GM18517 (cell line): ENCODE measurements at regions not wholly inside any gene's neighbourhood (a gene's known extent, or its start where the extent isn't known, plus 50 kb on each side); places are given as distances from the start of the nearest gene placed in this dataset.

Experiments
- ATAC-seq: cut with Tn5 transposase; IDR thresholded peaks from one replicate; pipeline ENCODE4 v1.9.1; 2021; ENCODE audit warnings: mild to moderate bottlenecking, moderate library complexity; ENCODE audit not compliant: unreplicated experiment

- no peak for ATAC-seq
These were observed 277.6 kb downstream of the BTG1 start for GRCh38 chr12:91868054-91868453.

GRCh38 chr12:91866566-91866965 is 279.1 kb downstream of the BTG1 start:
- no peak for ATAC-seq

GRCh38 chr12:91863702-91864101 is 281.9 kb downstream of the BTG1 start:
- no peak for ATAC-seq

- ATAC-seq = no peak
These were observed 284.1 kb downstream of the BTG1 start for GRCh38 chr12:91861554-91861953.

- ATAC-seq = no peak
These were observed 286.3 kb downstream of the BTG1 start for GRCh38 chr12:91859347-91859746.

- ATAC-seq = no peak
These were observed 287.7 kb downstream of the BTG1 start for GRCh38 chr12:91857813-91858542.

- no peak for ATAC-seq
These were observed 290.9 kb downstream of the BTG1 start for GRCh38 chr12:91854725-91855124.

- ATAC-seq = no peak
These were observed 292.1 kb downstream of the BTG1 start for GRCh38 chr12:91853350-91854127.

GRCh38 chr12:91852634-91853033 is 293.0 kb downstream of the BTG1 start:
- ATAC-seq = no peak

GRCh38 chr12:91851741-91852477 is 293.7 kb downstream of the BTG1 start:
- ATAC-seq = no peak

- ATAC-seq = no peak
These were observed 299.1 kb downstream of the BTG1 start for GRCh38 chr12:91846466-91847055.

GRCh38 chr12:91845365-91845764 is 300.3 kb downstream of the BTG1 start:
- ATAC-seq = no peak

- no peak for ATAC-seq
These were observed 303.8 kb downstream of the BTG1 start for GRCh38 chr12:91841822-91842221.

- ATAC-seq = no peak
These were observed 308.9 kb downstream of the BTG1 start for GRCh38 chr12:91836696-91837095.

GRCh38 chr12:91836264-91836663 is 309.4 kb downstream of the BTG1 start:
- ATAC-seq = no peak

GRCh38 chr12:91835693-91836092 is 310.0 kb downstream of the BTG1 start:
- ATAC-seq = no peak

GRCh38 chr12:91833780-91834359 is 311.8 kb downstream of the BTG1 start:
- no peak for ATAC-seq

- ATAC-seq = no peak
These were observed 319.6 kb downstream of the BTG1 start for GRCh38 chr12:91825999-91826398.

GRCh38 chr12:91824991-91825390 is 320.7 kb downstream of the BTG1 start:
- ATAC-seq = no peak

GRCh38 chr12:91819132-91819447 is 326.6 kb downstream of the BTG1 start:
- ATAC-seq = no peak
